ENCODE measurements at regions not wholly inside any gene's neighbourhood (a gene's known extent, or its start where the extent isn't known, plus 50 kb on each side); places are given as distances from the start of the nearest gene placed in this dataset.
"Not testable (repeated sequence)": the region's sequence is repeated elsewhere in the genome, so short reads cannot be mapped to it uniquely, and the experiment has no call there.

DNA sequence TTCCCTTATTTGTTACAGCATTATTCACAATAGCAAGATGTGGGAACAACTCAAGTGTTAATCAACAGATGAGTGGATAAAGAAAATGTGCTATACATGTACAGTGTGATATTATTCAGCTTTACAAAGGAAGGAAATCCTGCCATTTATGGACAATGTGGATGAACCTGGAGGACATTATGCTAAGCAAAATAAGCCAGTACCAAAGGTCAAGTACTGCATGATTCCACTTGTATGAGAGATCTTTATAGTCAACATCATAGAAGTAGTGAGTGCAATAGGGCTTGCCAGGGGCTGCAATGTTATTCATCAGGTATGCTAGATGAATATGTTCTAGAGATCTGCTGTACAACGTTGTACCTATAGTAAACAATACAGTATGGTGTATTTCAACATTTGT lies 138.5 kb upstream of the AGR3 start:
- no peak for DNase-seq

DNA sequence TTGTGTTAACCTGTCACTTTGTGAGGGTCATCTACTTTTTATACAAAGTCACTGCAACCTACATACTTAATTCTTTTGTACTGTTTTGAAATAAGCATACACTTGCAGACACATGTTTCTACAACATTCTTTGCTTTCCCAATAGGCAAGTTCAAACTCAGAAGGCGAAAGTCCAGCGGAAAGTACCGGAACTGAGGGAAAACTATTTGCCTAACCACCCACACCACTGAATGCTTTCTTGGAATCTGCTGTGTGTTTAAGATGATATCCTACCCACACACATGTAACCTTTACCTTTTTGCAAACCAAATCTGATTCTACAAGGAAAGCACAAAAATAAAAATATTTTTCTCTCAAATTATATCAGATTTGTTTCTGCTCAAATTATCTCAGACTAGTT lies 139.4 kb upstream of the AGR3 start:
- no peak for DNase-seq

DNA sequence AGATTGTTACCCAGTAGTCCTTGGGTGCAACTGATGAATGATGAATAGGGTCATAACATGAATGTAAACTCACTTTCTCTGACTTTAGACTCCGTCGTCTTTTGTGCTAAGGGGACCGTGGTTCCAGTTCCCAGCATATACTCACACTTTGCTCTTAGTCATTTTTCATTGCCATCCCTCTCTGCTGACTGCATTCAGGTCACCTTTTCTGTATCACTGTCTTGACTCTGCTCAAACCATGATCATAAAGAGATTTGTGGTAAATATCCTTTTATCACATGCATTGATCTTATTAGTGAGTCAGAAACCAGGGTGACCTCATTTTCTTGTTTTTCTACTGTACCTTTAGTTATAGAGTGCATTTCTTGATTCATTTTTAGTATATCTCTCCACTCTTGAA lies 141.1 kb upstream of the AGR3 start:
- DNase-seq: no peak

DNA sequence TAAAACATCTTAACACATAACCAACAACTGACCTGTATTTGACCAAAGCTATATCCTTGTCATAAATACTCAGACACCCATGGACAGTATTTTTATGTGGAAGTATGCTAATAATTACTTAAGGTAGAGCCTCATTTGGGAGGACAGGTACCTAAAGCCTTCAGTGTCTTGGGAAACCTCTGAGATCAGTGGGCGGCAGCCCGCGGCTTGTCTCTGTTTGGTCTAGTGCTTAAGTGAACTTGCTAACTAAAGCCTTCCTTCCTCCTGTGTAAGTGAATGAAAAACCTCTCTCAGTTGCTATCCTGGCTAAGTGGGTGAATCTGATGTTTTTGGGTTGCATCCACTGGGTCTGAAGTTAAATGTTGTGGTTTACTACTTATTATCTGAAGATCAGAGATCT lies 144.5 kb upstream of the AGR3 start:
- DNase-seq: no peak

DNA sequence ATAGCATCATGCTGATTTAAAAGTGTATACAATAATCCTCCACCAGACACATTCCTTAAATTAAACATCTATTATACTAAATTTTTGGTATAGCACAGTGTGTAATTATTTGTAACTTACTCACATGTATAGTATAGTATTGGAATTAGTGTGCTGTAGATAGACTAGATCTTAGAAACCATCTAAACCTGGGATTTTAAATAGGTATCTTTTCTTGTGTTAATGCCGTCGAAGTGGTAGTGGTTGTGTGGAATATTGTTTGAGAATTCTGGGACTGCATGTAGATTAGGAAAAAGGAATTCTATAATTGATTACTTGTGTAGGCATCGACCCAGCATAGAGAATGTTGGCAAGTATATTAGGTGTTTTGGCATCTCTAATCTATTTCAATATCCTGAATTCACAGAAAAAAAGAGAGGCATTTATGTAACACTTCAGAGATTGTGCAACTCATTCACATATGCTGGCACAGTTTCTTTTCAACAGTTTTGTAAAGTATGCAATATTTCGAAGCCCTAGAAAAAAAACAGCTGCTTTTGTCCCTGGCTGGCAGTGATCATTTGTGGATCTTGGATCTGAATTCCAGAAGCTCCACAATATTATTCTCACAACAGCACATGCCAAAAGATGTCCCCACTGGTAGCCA lies 145.5 kb upstream of the AGR3 start:
- no peak for DNase-seq

DNA sequence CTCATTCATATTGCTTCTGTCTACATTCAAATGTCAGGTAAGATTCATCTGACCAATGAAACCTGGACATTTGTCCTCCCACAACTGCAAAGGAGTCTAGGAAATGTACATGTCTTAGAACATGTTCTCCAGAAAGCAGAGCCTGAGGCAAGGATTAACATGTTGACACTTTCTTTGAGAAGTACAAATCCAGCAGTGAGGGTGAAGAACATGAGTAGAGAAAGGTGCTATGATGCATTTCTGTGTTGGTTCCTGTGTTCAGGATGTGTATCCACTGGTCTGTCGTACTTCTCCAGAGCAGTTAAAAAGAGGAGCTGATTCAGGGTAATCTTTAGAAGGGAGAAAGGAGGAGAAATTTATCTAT lies 146.0 kb upstream of the AGR3 start:
- DNase-seq: no peak

DNA sequence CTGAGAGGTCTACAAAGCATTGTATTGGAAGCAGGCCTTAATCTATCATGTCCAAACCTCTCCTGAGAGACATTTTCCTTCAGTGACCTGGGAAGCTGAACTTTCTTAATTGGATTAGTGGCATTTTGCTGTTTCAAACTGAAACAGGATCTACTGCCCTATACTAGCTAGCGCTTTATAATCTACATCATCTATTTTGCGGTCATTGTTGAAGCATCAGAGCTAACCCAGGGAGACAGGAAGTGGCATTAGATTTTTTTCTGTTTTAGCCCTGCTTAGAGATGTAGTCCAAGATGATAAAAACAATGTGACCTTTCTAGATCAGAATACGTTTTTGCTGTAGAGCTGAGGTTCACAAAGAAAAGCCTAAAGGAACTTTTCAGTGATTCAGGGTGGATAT lies 147.4 kb upstream of the AGR3 start:
- DNase-seq: no peak

DNA sequence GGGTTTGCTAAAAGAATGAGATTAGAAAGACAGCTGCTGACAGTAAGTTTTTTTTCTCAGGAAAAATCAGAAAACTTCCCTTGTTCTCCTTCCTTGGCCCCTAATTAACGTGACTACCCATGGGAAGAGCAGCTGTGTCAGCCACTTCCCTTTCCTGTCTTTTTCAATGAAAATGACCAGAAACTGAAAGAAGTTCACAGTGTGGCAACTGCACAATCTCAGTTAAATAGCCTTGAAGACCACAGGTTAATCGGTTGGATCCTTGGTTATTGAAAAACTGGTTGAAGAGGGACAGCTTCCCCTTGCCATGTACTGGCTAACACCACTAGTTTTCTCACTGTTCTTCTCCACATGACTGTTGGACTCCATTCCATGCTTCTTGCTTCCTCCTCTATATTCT lies 148.8 kb upstream of the AGR3 start:
- no peak for DNase-seq

DNA sequence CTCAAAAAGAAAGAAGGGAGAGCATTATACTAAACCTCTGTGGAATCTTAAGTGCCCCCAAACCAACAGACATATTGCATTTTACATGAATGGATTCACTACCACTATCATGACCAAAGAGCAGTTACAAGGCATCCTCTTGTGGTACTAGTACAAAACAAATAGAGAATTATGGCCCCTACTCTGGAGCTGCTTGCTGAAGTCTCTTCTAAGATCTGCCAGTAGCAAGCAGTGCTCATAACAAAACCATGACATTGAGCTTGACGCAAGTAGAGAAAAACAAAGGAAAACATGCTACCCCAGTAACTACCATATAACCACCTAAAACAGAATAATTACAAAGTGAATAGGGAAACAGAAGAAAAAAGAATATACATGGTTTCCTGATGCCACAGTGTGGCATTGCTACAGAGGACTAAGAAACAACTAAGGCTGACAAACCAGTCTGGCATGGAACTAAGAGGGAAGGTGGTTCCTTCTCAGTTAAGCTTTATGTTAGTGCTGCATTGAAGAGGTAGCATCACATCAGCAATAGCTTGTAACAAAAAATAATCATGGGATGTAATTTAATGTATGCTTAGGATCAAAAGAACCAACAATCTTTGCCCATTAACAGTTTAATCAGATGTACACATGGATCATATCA lies 150.2 kb upstream of the AGR3 start:
- no peak for DNase-seq

DNA sequence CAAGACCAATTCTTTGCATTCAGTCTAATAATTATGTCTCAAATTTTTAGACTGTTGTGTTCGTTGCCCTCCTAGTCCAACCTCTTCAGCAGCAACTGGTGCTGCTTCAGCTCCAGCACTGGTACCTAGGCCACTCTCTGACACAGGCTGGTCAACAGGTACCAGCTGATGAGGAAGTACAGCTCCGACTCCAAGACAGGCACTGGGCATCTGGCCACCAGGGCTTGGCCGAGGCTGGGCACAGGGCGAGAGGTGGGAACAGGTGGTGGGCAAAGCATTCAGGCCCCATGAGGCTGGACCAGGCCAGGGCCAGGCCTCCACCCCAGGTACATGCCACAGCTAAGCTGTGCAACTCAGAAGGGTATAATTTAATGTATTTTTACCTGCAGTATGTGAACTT lies 151.5 kb upstream of the AGR3 start:
- DNase-seq: no peak

DNA sequence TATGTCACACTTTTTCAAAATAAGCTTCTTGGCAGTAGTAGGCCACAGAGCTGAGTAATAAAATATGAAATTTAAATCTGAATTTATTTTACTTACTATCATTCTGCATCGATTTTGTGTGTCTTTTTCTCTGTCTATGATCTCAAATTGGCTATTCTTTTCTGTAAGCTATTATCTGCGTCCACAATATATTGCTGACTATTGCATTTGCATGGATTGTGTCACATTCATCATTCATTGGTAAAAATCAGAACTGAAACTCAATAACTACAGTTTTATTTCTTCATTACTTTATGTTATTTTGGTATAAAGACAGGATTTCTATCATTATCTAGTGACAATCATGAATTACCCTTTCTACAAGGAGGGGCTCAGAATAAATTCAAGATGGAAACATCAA lies 154.8 kb upstream of the AGR3 start:
- DNase-seq: no peak

DNA sequence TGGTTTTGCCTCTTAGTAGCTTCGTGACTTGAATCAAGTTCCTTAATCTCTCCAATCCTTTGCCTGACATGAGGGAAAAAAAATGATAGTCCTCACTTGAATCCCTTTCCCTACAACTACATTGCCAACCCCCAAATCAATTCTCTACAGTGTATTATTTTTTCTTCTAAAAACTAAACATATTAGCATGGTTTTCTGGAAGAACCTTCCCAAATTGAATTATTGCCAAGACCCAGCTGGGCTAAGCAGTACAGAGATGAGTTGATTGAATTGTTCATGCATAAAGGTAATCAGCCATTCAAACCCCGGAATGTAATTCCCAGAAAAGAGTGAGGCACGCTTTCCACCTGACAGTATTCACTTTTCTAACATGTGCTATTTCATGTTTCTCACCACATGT lies 155.6 kb upstream of the AGR3 start:
- no peak for DNase-seq

DNA sequence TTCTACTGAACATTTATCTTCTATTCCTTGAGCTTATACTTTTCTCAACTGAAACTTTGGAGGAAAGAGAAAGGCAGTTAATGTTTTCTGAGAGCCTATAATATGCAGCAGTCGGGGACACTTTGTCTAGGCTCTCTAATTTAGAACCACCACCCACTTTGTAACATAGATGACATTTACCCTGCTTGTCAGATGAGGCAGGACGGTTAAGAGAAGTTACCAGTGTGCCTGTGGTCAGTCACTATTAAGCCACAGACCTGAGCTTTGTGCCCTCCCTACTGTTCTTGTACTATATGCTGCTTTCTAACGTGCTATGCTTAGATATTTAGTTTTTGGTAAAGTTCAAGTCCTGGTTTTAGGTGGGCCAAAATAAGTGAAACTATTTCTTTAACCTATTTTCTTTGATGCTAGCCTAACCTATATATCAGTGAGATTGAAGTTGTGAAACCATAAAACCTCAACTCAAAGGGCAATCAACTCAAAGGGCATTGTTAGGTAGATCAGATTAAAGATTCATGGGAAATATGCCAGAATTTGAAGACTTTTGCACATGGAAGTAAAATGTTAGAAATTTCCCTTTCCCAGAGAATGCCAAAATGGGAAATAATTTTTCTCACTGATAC lies 156.5 kb upstream of the AGR3 start:
- DNase-seq: no peak

DNA sequence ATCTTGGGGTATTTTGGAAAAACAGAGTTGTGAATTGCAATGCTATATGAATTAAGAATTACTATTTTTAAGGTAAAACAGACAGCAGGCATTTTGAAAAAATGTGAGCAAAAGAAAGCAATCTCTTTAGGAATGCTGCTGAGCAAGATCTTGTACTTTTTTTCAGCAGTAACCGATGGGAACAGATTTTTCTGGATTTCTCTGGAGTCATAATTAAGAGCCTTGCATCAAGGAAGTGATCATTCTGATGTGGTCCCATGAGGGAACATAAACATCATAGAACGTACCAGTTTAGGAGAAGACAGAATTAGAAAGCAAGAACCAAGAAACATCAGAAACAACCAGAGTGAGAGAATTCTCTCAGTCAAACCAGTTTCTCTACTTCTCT lies 157.0 kb upstream of the AGR3 start:
- no peak for DNase-seq

DNA sequence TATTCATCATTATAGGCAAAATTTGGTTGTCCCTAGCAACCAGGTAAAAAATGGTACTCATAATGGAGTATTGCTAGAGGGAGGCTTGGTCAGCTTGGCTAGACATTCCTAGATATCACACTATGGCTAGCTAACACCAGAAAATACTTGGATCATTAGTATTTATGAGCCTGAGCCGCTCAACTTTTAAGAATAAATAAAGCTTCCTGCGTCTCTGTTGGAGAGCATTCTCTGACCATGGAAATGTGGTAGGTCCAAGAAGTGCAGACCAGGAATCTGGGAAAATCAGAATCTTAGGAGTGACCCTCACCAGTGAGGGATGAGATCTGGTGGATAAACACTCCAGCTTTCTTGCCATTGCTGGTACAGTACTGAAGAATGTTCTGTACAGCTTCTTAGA lies 157.6 kb upstream of the AGR3 start:
- DNase-seq: no peak

DNA sequence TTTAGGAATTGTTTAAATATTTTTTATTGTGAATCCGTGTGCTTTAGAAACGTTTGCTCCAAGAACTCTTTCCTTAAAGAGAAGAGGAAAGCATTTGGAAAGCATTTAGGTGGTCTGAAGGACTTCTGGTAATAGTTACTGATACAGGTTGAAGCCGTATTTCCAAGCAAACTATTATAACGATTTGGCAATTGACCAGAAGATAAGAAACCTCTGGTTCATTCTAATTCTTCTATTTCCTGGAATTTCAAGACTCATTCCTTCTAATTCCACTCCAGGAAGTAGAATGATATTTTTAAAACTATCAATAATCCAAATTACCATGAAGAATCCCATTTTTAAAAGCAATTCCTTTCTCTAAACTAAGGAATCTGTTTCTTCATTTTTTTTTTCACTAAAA lies 158.9 kb upstream of the AGR3 start:
- DNase-seq: no peak

DNA sequence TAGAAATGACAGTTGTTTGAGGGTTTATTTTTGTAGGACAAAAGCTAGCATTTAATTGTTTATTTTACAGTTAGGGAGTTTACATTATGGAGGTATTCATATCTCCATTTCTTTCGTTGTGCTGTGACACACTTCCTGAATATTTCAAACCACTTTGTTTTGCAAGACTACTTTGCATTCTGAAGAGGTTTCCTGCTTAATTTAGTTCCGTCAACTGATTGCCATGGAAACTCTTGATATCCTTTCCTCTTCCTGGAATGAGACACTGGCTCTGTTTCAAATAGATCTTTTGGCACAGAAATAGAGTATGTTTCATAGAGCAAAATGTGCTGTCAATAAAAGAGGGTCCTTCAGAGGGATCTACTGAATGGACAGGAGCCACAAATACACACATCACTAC lies 159.5 kb upstream of the AGR3 start:
- DNase-seq: no peak

DNA sequence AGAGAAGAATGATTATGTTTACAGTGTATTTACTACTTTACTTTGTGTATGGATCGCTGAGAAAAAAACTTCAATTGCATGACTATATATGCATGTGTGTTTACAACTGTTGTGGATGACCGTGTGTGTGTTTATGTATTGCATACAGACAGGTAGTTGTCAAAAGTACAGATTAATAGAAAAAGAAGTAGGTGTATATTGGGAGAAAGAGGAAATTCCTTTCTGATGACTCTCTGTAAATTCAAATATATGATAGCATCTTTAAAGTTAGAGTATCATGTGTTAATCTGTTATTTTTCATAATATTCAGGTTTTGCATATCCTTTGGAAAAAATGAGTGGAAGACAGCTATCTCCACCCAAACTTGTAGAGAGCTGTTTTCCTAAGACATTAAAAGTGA lies 160.4 kb upstream of the AGR3 start:
- no peak for DNase-seq

DNA sequence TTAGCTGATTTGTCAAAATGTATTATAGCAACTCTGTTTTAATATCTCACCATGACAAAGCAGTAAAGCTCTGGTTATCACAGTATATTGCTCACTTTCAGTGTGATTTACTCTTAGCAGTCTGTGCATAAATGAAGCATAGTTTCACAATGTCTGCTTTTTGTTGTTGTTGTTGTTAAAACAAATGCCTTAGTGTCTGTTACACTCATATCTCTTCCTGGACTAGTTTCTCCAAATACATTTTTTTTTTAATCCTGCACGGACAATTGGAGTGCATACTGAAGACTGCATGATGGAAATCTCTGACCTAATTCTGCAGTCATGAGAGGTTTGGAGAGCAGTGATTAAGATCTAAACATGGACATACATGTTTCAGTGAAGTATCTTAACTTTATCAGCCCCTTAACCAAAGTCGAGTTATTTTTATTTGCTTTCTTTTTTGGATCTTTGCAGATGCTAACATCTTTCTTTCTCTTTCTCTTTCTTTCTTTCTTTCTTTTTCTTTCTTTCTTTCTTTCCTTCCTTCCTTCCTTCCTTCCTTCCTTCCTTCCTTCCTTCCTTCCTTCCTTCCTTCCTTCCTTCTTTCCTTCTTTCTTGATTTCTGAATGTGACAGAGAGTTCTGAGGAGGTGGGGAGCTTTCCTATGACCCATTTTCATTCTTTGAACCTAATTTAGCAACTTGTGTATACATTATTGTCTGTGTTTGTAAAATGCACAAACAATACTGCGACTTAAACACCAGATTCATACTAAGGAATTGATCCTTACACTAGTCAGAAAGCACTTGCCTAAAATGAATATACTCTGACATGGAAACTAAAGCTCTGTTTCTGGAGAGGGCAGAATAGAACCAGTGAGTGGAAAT lies 161.5 kb upstream of the AGR3 start:
- DNase-seq: no peak

DNA sequence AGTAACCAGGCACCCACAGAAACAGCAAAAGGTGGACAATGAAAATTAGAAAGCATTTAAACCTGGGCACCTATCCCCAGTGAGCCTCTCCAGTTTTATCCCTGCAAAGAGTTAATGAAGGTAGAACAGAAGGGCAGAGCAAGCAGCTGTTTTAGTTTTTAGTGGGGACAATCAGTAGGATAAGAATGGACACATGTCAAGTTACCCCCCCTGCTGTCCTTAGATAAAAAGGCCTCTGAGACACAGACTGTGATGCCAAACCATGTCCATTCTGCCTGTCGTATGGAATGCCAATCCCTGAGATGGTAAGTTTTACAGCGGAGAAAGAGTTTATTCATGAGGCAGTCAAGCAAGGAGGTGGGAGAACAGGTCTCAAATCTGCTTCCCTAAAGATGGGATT lies 162.6 kb upstream of the AGR3 start:
- no peak for DNase-seq

DNA sequence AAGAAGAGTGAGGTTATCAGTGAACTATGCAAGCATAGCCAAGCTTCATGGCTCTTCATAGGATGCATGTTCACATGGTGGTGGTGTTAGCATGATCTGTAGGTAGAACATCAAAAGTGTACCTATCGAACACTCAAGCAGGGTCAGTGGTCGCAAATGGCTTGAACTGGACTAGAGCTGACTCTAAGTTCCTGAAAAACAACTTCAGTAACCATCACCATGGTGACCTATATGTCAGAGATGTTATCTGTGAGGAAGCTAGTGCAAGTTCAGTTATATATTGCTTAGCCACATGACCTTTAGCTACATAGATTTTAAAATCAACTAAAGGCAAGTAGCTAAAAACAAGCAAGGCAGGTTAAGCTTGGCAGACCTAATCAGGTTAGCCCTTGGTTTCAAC lies 163.1 kb upstream of the AGR3 start:
- no peak for DNase-seq

DNA sequence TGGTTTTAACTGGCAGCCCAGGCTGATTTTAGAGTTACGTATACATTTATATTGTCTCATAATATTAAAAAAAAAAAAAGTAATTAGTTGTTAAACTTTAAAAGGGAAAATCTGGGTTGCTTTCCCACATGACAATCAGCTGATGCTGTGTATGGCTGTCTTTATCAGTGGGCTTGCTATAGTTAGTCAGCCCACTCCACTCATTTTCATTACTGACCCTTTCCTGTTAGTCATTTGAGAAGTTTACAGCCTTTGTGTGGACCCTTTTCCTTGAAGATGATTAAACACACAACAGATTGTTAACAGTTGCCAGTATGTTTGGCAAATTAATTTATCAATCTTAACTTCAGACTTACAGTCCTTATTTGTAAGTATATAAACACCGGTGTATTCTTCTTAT lies 164.5 kb upstream of the AGR3 start:
- no peak for DNase-seq

DNA sequence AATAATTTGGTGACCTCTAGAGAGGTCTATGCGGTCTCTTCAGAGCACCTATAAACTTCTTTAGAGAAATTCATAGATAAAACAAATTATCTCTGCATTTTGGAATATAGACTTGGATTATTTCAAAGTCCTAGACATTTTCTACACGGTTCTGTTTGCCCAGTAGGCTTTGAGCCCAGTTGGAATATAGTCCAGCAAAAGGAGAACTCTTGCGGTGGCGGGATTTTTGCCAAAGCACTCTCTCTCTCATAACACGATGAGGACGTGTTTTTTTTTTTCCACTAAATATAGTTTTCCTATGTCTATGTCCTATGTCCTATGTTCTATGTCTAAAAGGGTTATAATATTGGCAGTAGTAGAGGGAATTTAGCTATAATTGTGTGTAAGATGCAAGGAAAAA lies 164.9 kb upstream of the AGR3 start:
- no peak for DNase-seq

DNA sequence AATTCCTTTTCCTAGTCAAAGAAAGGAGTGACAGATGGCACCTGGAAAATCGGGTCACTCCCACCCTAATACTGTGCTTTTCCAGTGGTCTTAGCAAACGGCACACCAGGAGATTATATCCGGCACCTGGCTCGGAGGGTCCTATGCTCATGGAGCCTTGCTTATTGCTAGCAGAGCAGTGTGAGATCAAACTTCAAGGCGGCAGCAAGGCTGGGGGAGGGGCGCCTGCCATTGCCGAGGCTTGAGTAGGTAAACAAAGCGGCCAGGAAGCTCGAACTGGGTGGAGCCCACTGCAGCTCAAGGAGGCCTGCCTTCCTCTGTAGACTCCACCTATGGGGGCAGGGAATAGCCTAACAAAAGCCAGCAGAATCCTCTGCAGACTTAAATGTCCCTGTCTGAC lies 171.4 kb upstream of the AGR3 start:
- not testable (repeated sequence) for DNase-seq
